Activated naive CD8-positive, alpha-beta T cell treated with anti-CD3 and anti-CD28 coated beads for 36 hours (primary cell): ENCODE measurements at regions not wholly inside any gene's neighbourhood (a gene's known extent, or its start where the extent isn't known, plus 50 kb on each side); places are given as distances from the start of the nearest gene placed in this dataset.

ENCODE experiments used
- DNase-seq: peaks from one replicate; pipeline ENCODE4 v3.0.0; 2021
- H3K27ac Mint-ChIP-seq: one replicate; pipeline ENCODE4 v1.8.0; 2022; ENCODE audit warnings: mild to moderate bottlenecking, moderate library complexity, mixed read lengths
- H3K27me3 Mint-ChIP-seq: one replicate; pipeline ENCODE4 v1.8.0; 2022; ENCODE audit warnings: mild to moderate bottlenecking, mixed read lengths
- H3K36me3 Mint-ChIP-seq: one replicate; pipeline ENCODE4 v1.8.0; 2021; ENCODE audit warnings: mild to moderate bottlenecking, mixed read lengths
- H3K4me1 Mint-ChIP-seq: one replicate; pipeline ENCODE4 v1.8.0; 2021; ENCODE audit warnings: mixed read lengths
- H3K4me3 Mint-ChIP-seq: one replicate; pipeline ENCODE4 v1.8.0; 2022; ENCODE audit warnings: mild to moderate bottlenecking, moderate library complexity, mixed read lengths
- H3K9me3 Mint-ChIP-seq: one replicate; pipeline ENCODE4 v1.8.0; 2022; ENCODE audit warnings: mixed read lengths

GRCh38 chr9:14455243-14455642, 141.3 kb upstream of the NFIB start:
- peaks cover 1% of the 10 kb centered on the region for H3K9me3 Mint-ChIP-seq
- no peaks in the 10 kb centered on the region for H3K4me1 Mint-ChIP-seq
- no peak overlapping the region for H3K4me3 Mint-ChIP-seq
- no peaks in the 10 kb centered on the region for H3K36me3 Mint-ChIP-seq
- no peak overlapping the region for H3K27ac Mint-ChIP-seq
- no peak for DNase-seq
- peaks cover 4% of the 10 kb centered on the region for H3K27me3 Mint-ChIP-seq

- no peak for DNase-seq
- Mint-ChIP-seq H3K4me1 (no peaks in the 10 kb centered on the region), H3K4me3 (no peak overlapping the region), H3K9me3 (peaks cover 1% of the 10 kb centered on the region), H3K27ac (no peak overlapping the region), H3K27me3 (peaks cover 4% of the 10 kb centered on the region), H3K36me3 (no peaks in the 10 kb centered on the region)
Measured at GRCh38 chr9:14453286-14453685, 139.3 kb upstream of the NFIB start.

DNA sequence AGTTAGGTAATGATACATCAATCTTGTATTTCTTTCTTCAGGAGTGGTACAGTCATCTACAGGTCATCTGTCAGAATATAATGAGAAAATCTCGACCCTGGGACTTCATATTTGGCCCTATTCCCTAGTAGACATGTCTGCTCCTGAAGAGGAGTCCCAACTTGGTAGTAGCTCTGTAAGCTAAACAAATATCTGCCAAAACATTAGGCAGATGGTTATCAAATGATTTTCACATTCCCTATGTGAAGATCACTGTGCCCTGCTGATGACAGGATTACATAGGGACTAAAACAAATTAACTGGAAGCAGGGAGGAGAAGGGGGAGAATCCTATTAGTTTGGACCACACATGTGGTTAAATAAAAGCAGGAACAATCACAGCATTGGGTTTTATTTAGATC, 138.6 kb upstream of the NFIB start:
- Mint-ChIP-seq H3K27ac (no peak overlapping the region), H3K36me3 (no peaks in the 10 kb centered on the region), H3K27me3 (peaks cover 4% of the 10 kb centered on the region), H3K9me3 (peaks cover 1% of the 10 kb centered on the region), H3K4me3 (no peak overlapping the region), H3K4me1 (no peaks in the 10 kb centered on the region)
- no peak for DNase-seq

DNA sequence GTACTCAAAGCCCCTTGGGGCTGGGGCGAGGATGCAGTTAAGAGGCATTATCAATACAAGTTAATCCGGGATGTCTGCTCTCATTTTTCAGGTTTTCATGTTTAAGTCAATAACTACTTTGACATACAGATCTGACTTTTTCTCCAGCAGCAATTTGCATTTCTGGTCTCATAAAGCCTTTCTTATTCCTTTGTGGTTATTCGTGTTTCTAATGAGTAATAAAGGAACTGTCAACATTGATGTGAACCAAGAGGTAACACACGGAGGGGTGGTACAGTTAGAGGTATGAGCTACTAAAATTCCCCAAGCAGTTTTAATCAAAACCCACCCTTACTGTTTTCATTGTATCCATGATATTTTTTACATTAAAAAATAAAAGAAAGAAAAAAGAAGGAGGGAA, 138.0 kb upstream of the NFIB start:
- no peaks in the 10 kb centered on the region for H3K36me3 Mint-ChIP-seq
- DNase-seq: no peak
- no peaks in the 10 kb centered on the region for H3K4me1 Mint-ChIP-seq
- no peak overlapping the region for H3K4me3 Mint-ChIP-seq
- no peak overlapping the region for H3K27ac Mint-ChIP-seq
- H3K27me3 Mint-ChIP-seq: peaks cover 4% of the 10 kb centered on the region
- H3K9me3 Mint-ChIP-seq: peaks cover 1% of the 10 kb centered on the region

- H3K4me3 Mint-ChIP-seq: no peak overlapping the region
- H3K36me3 Mint-ChIP-seq: no peaks in the 10 kb centered on the region
- no peak for DNase-seq
- H3K9me3 Mint-ChIP-seq: peaks cover 1% of the 10 kb centered on the region
- H3K27ac Mint-ChIP-seq: no peak overlapping the region
- no peaks in the 10 kb centered on the region for H3K27me3 Mint-ChIP-seq
- H3K4me1 Mint-ChIP-seq: no peaks in the 10 kb centered on the region
Measured at GRCh38 chr9:14447103-14447502, 133.2 kb upstream of the NFIB start.

DNA sequence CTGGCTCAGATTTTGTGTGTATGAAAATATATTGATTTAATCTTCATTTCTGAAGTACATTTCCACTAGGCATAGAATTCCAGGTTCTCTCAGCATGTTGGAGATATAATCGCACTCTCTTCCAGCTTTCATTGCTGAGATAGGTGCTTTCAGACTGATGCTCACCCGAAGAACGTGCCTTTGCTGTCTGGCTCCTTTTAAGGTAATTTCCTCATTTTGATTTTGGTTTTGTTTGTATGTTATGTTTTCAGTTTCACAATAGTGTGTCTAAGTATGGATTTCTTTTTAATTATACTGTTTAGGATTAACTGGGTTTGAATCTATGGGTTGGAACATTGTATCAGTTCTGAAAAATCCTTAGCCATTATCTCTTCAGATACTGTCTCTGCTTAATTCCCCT, 132.0 kb upstream of the NFIB start:
- Mint-ChIP-seq H3K36me3 (no peaks in the 10 kb centered on the region), H3K9me3 (peaks cover 1% of the 10 kb centered on the region), H3K4me3 (no peak overlapping the region), H3K27ac (no peak overlapping the region), H3K4me1 (no peaks in the 10 kb centered on the region), H3K27me3 (no peaks in the 10 kb centered on the region)
- DNase-seq: no peak

- Mint-ChIP-seq H3K27me3 (peaks cover 3% of the 10 kb centered on the region), H3K4me1 (no peaks in the 10 kb centered on the region), H3K36me3 (no peaks in the 10 kb centered on the region), H3K4me3 (no peak overlapping the region), H3K9me3 (no peaks in the 10 kb centered on the region), H3K27ac (no peak overlapping the region)
- no peak for DNase-seq
Measured at GRCh38 chr9:14442956-14443355, 129.0 kb upstream of the NFIB start.

GRCh38 chr9:14441976-14442651, 128.2 kb upstream of the NFIB start:
- no peaks in the 10 kb centered on the region for H3K4me1 Mint-ChIP-seq
- no peak for DNase-seq
- H3K27me3 Mint-ChIP-seq: peaks cover 4% of the 10 kb centered on the region
- H3K27ac Mint-ChIP-seq: no peak overlapping the region
- H3K9me3 Mint-ChIP-seq: no peaks in the 10 kb centered on the region
- H3K36me3 Mint-ChIP-seq: no peaks in the 10 kb centered on the region
- no peak overlapping the region for H3K4me3 Mint-ChIP-seq

DNA sequence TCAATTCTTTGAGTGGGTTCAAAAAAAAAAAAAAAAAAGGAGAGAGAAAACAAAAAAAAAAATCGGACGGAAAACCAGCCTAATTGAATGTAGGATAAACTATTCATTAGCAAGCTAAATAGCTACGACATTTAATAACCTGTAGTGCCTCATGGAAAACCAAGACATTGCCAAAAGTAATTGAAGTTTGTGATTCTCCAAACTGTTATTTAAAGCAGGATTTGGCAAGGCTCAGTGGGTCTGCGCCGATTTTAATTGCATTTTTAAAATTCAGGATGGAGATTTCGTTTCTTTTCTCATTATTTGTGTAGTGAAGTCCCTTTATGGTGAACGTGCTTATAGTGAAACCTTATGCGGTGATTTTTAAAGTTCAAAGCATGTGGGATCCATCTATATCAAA, 127.2 kb upstream of the NFIB start:
- peaks cover 4% of the 10 kb centered on the region for H3K27me3 Mint-ChIP-seq
- H3K27ac Mint-ChIP-seq: no peak overlapping the region
- no peaks in the 10 kb centered on the region for H3K4me1 Mint-ChIP-seq
- no peak for DNase-seq
- H3K4me3 Mint-ChIP-seq: no peak overlapping the region
- no peaks in the 10 kb centered on the region for H3K36me3 Mint-ChIP-seq
- H3K9me3 Mint-ChIP-seq: no peaks in the 10 kb centered on the region

GRCh38 chr9:14440062-14440461, 126.1 kb upstream of the NFIB start:
- H3K27ac Mint-ChIP-seq: no peak overlapping the region
- no peaks in the 10 kb centered on the region for H3K9me3 Mint-ChIP-seq
- H3K36me3 Mint-ChIP-seq: no peaks in the 10 kb centered on the region
- H3K4me1 Mint-ChIP-seq: no peaks in the 10 kb centered on the region
- H3K4me3 Mint-ChIP-seq: no peak overlapping the region
- peaks cover 4% of the 10 kb centered on the region for H3K27me3 Mint-ChIP-seq
- no peak for DNase-seq

GRCh38 chr9:14439555-14439954, 125.6 kb upstream of the NFIB start:
- DNase-seq: no peak
- no peaks in the 10 kb centered on the region for H3K4me1 Mint-ChIP-seq
- H3K9me3 Mint-ChIP-seq: no peaks in the 10 kb centered on the region
- no peak overlapping the region for H3K4me3 Mint-ChIP-seq
- H3K27ac Mint-ChIP-seq: no peak overlapping the region
- H3K27me3 Mint-ChIP-seq: peaks cover 4% of the 10 kb centered on the region
- H3K36me3 Mint-ChIP-seq: no peaks in the 10 kb centered on the region

- H3K27ac Mint-ChIP-seq: no peak overlapping the region
- H3K4me1 Mint-ChIP-seq: no peaks in the 10 kb centered on the region
- no peaks in the 10 kb centered on the region for H3K36me3 Mint-ChIP-seq
- no peak for DNase-seq
- no peaks in the 10 kb centered on the region for H3K9me3 Mint-ChIP-seq
- peaks cover 4% of the 10 kb centered on the region for H3K27me3 Mint-ChIP-seq
- H3K4me3 Mint-ChIP-seq: no peak overlapping the region
Measured at GRCh38 chr9:14438232-14439021, 124.5 kb upstream of the NFIB start.

GRCh38 chr9:14437354-14438231, 123.7 kb upstream of the NFIB start:
- Mint-ChIP-seq H3K27me3 (peaks cover 4% of the 10 kb centered on the region), H3K9me3 (no peaks in the 10 kb centered on the region), H3K4me3 (no peak overlapping the region), H3K4me1 (no peaks in the 10 kb centered on the region), H3K36me3 (no peaks in the 10 kb centered on the region), H3K27ac (no peak overlapping the region)
- DNase-seq: no peak

DNA sequence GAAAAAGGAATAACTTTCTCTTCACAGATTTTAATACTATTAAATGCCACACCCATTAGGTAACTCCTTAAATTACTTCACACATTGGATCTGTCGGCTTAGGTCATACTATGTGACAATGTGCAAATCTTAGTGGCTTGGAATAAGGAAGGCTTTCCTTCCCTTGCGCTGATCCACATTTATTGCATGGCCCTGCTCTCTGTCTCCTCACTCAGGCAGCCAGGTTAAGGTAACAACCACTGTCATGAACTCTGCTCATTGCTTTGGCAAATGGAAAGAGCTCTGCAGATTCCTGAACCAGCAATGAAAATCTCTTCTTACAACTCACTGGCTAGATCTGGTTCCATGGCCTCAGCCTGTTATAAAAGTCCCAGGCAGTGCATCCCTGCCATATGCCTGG, 121.9 kb upstream of the NFIB start:
- Mint-ChIP-seq H3K36me3 (no peaks in the 10 kb centered on the region), H3K9me3 (no peaks in the 10 kb centered on the region), H3K27ac (no peak overlapping the region), H3K4me3 (no peak overlapping the region), H3K27me3 (peaks cover 4% of the 10 kb centered on the region), H3K4me1 (no peaks in the 10 kb centered on the region)
- no peak for DNase-seq

DNA sequence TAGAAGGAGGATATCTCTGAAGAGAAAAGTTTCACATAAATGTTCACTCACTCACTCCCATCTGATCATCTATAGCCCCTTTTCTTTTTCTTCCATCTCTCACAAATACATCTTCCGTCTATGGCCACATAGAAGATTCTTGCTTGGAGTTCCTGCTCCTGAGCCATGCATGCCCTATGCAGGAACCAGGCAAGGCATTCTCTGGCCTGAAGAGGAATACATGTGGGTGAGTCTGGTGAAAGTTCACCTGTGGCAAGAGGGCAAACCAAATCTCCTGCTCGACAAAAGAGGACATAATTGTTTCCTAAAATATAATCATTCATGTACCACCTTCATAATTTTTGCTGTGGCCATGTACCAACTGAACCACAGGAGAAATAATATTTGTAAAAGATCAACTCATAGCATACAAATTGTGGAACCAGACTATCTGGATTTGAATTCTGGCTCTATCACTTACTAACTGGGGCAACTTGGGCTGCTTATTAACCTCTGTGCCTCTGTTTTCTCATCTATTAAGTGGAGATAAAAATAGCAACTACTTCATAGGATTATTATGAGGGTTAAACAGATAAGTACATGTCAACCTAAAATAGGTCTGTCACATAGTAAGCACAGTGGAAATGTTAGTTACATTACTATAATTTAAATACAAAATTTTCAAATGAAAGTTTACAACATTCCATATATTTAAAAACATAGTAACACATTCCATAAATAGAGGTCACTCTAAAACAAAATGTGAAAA, 121.2 kb upstream of the NFIB start:
- Mint-ChIP-seq H3K4me1 (no peaks in the 10 kb centered on the region), H3K4me3 (no peak overlapping the region), H3K27me3 (peaks cover 4% of the 10 kb centered on the region), H3K27ac (no peak overlapping the region), H3K9me3 (no peaks in the 10 kb centered on the region), H3K36me3 (no peaks in the 10 kb centered on the region)
- DNase-seq: no peak
